Sigmoid colon (tissue), 6 donors: ENCODE measurements at regions not wholly inside any gene's neighbourhood (a gene's known extent, or its start where the extent isn't known, plus 50 kb on each side); places are given as distances from the start of the nearest gene placed in this dataset.

Experiments
- DNase-seq: peaks from one replicate; pipeline ENCODE4 v3.0.0-alpha.2; 2019
- H3K27ac ChIP-seq, 4 donors: fragments of 200-600 bp; sonication (generic); one replicate each; pipeline ENCODE4 v1.5.1; 2016 to 2019; ENCODE audit warnings: mild to moderate bottlenecking in 1 of 4
- H3K27me3 ChIP-seq, 3 donors: fragments of 200-600 bp; sonication (generic); one replicate each; pipeline ENCODE4 v1.5.1; 2019; ENCODE audit warnings: mild to moderate bottlenecking in 1 of 3
- H3K36me3 ChIP-seq, 4 donors: fragments of 200-600 bp; sonication (generic); one replicate each; pipeline ENCODE4 v1.5.1; 2016 to 2019
- H3K4me1 ChIP-seq, 4 donors: fragments of 200-600 bp; sonication (generic); one replicate each; pipeline ENCODE4 v1.5.1; 2017 to 2019
- H3K4me3 ChIP-seq, 4 donors: fragments of 200-600 bp; sonication (generic); one replicate each; pipeline ENCODE4 v1.5.1; 2017 to 2019; ENCODE audit warnings: mild to moderate bottlenecking in 2 of 4, moderate library complexity in 1 of 4
- H3K9me3 ChIP-seq, 4 donors: fragments of 200-600 bp in 3 of 4; sonication (generic) in 3 of 4; one replicate each; pipeline versions ENCODE4 v1.5.1 to v1.6.1; 2013 to 2019
- CTCF ChIP-seq, 4 experiments: fragments of 450-650 bp in 3 of 4; fragments of 200-600 bp in 1 of 4; IDR thresholded peaks; one replicate each; pipeline ENCODE4 v1.5.1; 2016 to 2019; ENCODE audit warnings: antibody characterized with exemption in 4 of 4, mild to moderate bottlenecking in 3 of 4, moderate library complexity in 2 of 4
- EP300 ChIP-seq, 4 donors: sonication (generic); formaldehyde crosslinking; IDR thresholded peaks; one replicate each; pipeline ENCODE4 v1.6.1; 2017; ENCODE audit warnings: antibody characterized with exemption in 4 of 4
- POLR2A ChIP-seq, 2 donors: fragments of 450-650 bp; IDR thresholded peaks; one replicate each; pipeline ENCODE4 v1.6.1; 2016; ENCODE audit warnings: antibody characterized with exemption in 2 of 2, mild to moderate bottlenecking in 2 of 2, moderate library complexity in 2 of 2
- POLR2AphosphoS5 ChIP-seq, 4 donors: sonication (generic); formaldehyde crosslinking; IDR thresholded peaks; one replicate each; pipeline ENCODE4 v1.6.1; 2017; ENCODE audit warnings: antibody characterized with exemption in 4 of 4
- WGBS, 2 donors: extraction: QIAGEN DNeasy Blood & Tissue Kit; methylation state at CpG; one replicate each; pipeline ENCODE4 v1.1.7; 2013; 5-methylcytosine and 5-hydroxymethylcytosine counted together
- intact Hi-C: fragments of 100-400 bp; cut with DNase I; formaldehyde crosslinking; loops from one replicate; pipeline ENCODE4 v1.15.1; 2023
- donor health status: healthy with polysubstance abuse.
- donor health status: healthy.

GRCh38 chr6:78025502-78025901 lies 372.7 kb downstream of the MEI4 start:
- Histone ChIP-seq H3K4me3 (no peak overlapping the region), H3K4me1 (no peaks in the 10 kb centered on the region)

GRCh38 chr6:78031228-78031627 lies 378.4 kb downstream of the MEI4 start:
- Histone ChIP-seq H3K27me3 (no peaks in the 10 kb centered on the region), H3K9me3 (no peaks in the 10 kb centered on the region), H3K27ac (no peak overlapping the region), H3K36me3 (no peaks in the 10 kb centered on the region), H3K4me1 (no peaks in the 10 kb centered on the region), H3K4me3 (no peak overlapping the region)
- TF ChIP-seq POLR2A (IDR thresholded peaks at IDR 0.05) (no peak), CTCF (IDR thresholded peaks at IDR 0.05) (no peak), POLR2AphosphoS5 (IDR thresholded peaks at IDR 0.05) (no peak), EP300 (IDR thresholded peaks at IDR 0.05) (no peak)
- no peak for DNase-seq
- intact Hi-C loops, result no loop called here

More at GRCh38 chr6:78025502-78025901, 372.7 kb downstream of the MEI4 start:
- no peaks in the 10 kb centered on the region for H3K9me3 ChIP-seq
- H3K36me3 ChIP-seq, result no peaks in the 10 kb centered on the region
- intact Hi-C loops, result no loop called here
- TF ChIP-seq POLR2A (IDR thresholded peaks at IDR 0.05) (no peak), EP300 (IDR thresholded peaks at IDR 0.05) (no peak), CTCF (IDR thresholded peaks at IDR 0.05) (no peak), POLR2AphosphoS5 (IDR thresholded peaks at IDR 0.05) (no peak)
- DNase-seq, result no peak
- H3K27ac ChIP-seq, result no peak overlapping the region
- no peaks in the 10 kb centered on the region for H3K27me3 ChIP-seq

GRCh38 chr6:78059171-78059570 lies 406.3 kb downstream of the MEI4 start:
- no peaks in the 10 kb centered on the region for H3K27me3 ChIP-seq
- no peaks in the 10 kb centered on the region for H3K36me3 ChIP-seq
- H3K9me3 ChIP-seq, result peaks cover 0 to 6% (median 0%) of the 10 kb centered on the region in 4 donors
- whole genome bisulfite sequencing, 2 donors, result 90 to 92% methylated on average over 1 of the region's 1 CpG
- intact Hi-C loops, result no loop called here
- no peaks in the 10 kb centered on the region for H3K4me1 ChIP-seq
- TF ChIP-seq POLR2A (IDR thresholded peaks at IDR 0.05), result no peak
- TF ChIP-seq EP300 (IDR thresholded peaks at IDR 0.05), result no peak
- no peak for TF ChIP-seq POLR2AphosphoS5 (IDR thresholded peaks at IDR 0.05)
- TF ChIP-seq CTCF (IDR thresholded peaks at IDR 0.05), result no peak
- no peak overlapping the region for H3K27ac ChIP-seq
- DNase-seq, result no peak
- no peak overlapping the region for H3K4me3 ChIP-seq

- Histone ChIP-seq H3K36me3 (no peaks in the 10 kb centered on the region), H3K4me1 (no peaks in the 10 kb centered on the region), H3K4me3 (no peak overlapping the region), H3K27ac (no peak overlapping the region), H3K9me3 (peaks cover 0 to 6% (median 0%) of the 10 kb centered on the region in 4 donors), H3K27me3 (no peaks in the 10 kb centered on the region)
- TF ChIP-seq CTCF (IDR thresholded peaks at IDR 0.05), result no peak
- TF ChIP-seq POLR2AphosphoS5 (IDR thresholded peaks at IDR 0.05), result no peak
- 91 to 96% methylated on average over 4 of the region's 4 CpGs for WGBS, 2 donors
- intact Hi-C loops, result no loop called here
- no peak for DNase-seq
Measured at GRCh38 chr6:78062993-78063392, 410.2 kb downstream of the MEI4 start.

GRCh38 chr6:78076371-78076770 lies 423.5 kb downstream of the MEI4 start:
- intact Hi-C loops, result no loop called here
- Histone ChIP-seq H3K27ac (no peak overlapping the region), H3K27me3 (no peaks in the 10 kb centered on the region), H3K4me1 (no peaks in the 10 kb centered on the region), H3K9me3 (no peaks in the 10 kb centered on the region), H3K36me3 (no peaks in the 10 kb centered on the region), H3K4me3 (no peak overlapping the region)
- DNase-seq, result no peak
- 88 to 89% methylated on average over 5 of the region's 5 CpGs for WGBS, 2 donors
- TF ChIP-seq EP300 (IDR thresholded peaks at IDR 0.05) (no peak), POLR2A (IDR thresholded peaks at IDR 0.05) (no peak), POLR2AphosphoS5 (IDR thresholded peaks at IDR 0.05) (no peak), CTCF (IDR thresholded peaks at IDR 0.05) (no peak)
